H1 (cell line): ENCODE measurements at regions not wholly inside any gene's neighbourhood (a gene's known extent, or its start where the extent isn't known, plus 50 kb on each side); places are given as distances from the start of the nearest gene placed in this dataset.

Experiments
- BACH1 ChIP-seq: IDR thresholded peaks from 2 replicates; pipeline ENCODE4 v1.6.1; 2012; ENCODE audit warnings: low read length, improper control_type of control experiment
- PHF8 ChIP-seq: fragments of 200-600 bp; sonication (generic); conservative IDR thresholded peaks from 2 replicates; pipeline ENCODE4 v1.7.1; 2012; ENCODE audit warnings: low read depth, mild to moderate bottlenecking, inconsistent platforms, low read length, moderate library complexity
- SAP30 ChIP-seq: fragments of 300-600 bp; sonication (generic); IDR thresholded peaks from 2 replicates; pipeline ENCODE4 v1.7.1; 2012; ENCODE audit warnings: low read length, moderate library complexity, mild to moderate bottlenecking, inconsistent platforms; ENCODE audit not compliant: insufficient read depth, insufficient replicate concordance
- SUZ12 ChIP-seq: fragments of 200-600 bp; sonication (generic); IDR thresholded peaks from 2 replicates; pipeline ENCODE4 v1.6.1; 2012; ENCODE audit warnings: mild to moderate bottlenecking, inconsistent platforms, low read length, moderate library complexity, mixed read lengths

DNA sequence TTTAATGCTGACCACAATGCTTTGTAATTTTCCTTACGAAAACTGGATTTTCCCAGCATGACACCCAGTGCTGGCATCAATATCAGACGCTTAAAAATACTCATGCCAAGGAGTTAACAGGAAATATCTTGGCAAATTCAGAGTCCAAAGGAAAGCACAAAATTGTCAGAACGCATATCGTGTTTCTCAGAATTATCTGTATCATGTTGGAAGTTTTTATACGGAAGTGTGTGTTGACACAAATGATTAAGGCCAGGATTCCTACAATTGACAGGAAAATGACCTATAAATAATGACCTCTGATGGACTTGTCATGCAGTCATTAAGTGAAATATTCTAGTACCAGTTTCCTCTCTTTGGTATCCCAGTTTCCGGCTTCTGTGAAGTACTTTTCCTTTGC, 132.1 kb upstream of the TLL1 start (continued):
- TF ChIP-seq SUZ12 = no peak
- no peak for TF ChIP-seq BACH1
- TF ChIP-seq SAP30 = no peak
- TF ChIP-seq PHF8 = no peak
